MM.1S (cell line): ENCODE measurements at regions not wholly inside any gene's neighbourhood (a gene's known extent, or its start where the extent isn't known, plus 50 kb on each side); places are given as distances from the start of the nearest gene placed in this dataset.

Experiments used
- DNase-seq: peaks from one replicate; pipeline ENCODE4 v3.0.0-alpha.2; 2015
- H2AFZ ChIP-seq: fragments of 300-600 bp; sonication (generic); 2 replicates; pipeline ENCODE4 v1.6.0; 2016; ENCODE audit warnings: antibody characterized with exemption, low read length
- H3F3A ChIP-seq: fragments of 300-600 bp; sonication (generic); 2 replicates; pipeline ENCODE4 v1.6.1; 2016; ENCODE audit warnings: mild to moderate bottlenecking, antibody characterized with exemption, low read length, moderate library complexity, mixed read lengths; ENCODE audit not compliant: insufficient read depth
- H3K27ac ChIP-seq: fragments of 300-600 bp; sonication (generic); 2 replicates; pipeline ENCODE4 v1.5.1; 2016; ENCODE audit warnings: mild to moderate bottlenecking, low read length
- H3K27me3 ChIP-seq: fragments of 300-600 bp; sonication (generic); replicated peaks from 2 replicates; pipeline ENCODE4 v1.6.0; 2016; ENCODE audit warnings: low read length; ENCODE audit not compliant: insufficient read depth
- H3K36me3 ChIP-seq: fragments of 300-600 bp; sonication (generic); replicated peaks from 2 replicates; pipeline ENCODE4 v1.6.1; 2016; ENCODE audit warnings: mild to moderate bottlenecking, low read length, mixed read lengths; ENCODE audit not compliant: insufficient read depth
- H3K4me1 ChIP-seq: fragments of 300-600 bp; sonication (generic); 2 replicates; pipeline ENCODE4 v1.6.1; 2016; ENCODE audit warnings: low read length, mixed read lengths
- H3K4me2 ChIP-seq: fragments of 300-600 bp; sonication (generic); 2 replicates; pipeline ENCODE4 v1.6.0; 2016; ENCODE audit warnings: low read depth, low read length
- H3K4me3 ChIP-seq: fragments of 300-600 bp; sonication (generic); 2 replicates; pipeline ENCODE4 v1.5.1; 2016; ENCODE audit warnings: low read length, mixed read lengths
- H3K79me2 ChIP-seq: fragments of 300-600 bp; sonication (generic); 2 replicates; pipeline ENCODE4 v1.6.1; 2016; ENCODE audit warnings: mixed run types, low read length, mixed read lengths
- H3K9ac ChIP-seq: fragments of 300-600 bp; sonication (generic); 2 replicates; pipeline ENCODE4 v1.6.1; 2016; ENCODE audit warnings: low read length, mixed read lengths
- H3K9me2 ChIP-seq: fragments of 300-600 bp; sonication (generic); replicated peaks from 2 replicates; pipeline ENCODE4 v1.6.1; 2016; ENCODE audit warnings: mild to moderate bottlenecking, low read length, mixed read lengths; ENCODE audit not compliant: insufficient read depth
- H3K9me3 ChIP-seq: fragments of 300-600 bp; sonication (generic); replicated peaks from 2 replicates; pipeline ENCODE4 v1.6.1; 2016; ENCODE audit warnings: mild to moderate bottlenecking, low read length, mixed read lengths; ENCODE audit not compliant: insufficient read depth
- H4K20me1 ChIP-seq: fragments of 300-600 bp; sonication (generic); 2 replicates; pipeline ENCODE4 v1.6.1; 2016; ENCODE audit warnings: mild to moderate bottlenecking, low read length, moderate library complexity, mixed read lengths; ENCODE audit not compliant: insufficient read depth
- CTCF ChIP-seq: fragments of 300-600 bp; sonication (generic); IDR thresholded peaks from 2 replicates; pipeline ENCODE4 v1.5.1; 2016; ENCODE audit warnings: antibody characterized with exemption, low read length, mixed read lengths
- EZH2 ChIP-seq: fragments of 300-600 bp; sonication (generic); optimal IDR thresholded peaks from 2 replicates; pipeline ENCODE3; 2017; ENCODE audit warnings: low read depth, mild to moderate bottlenecking, antibody characterized with exemption, low read length, mixed read lengths
- EZH2phosphoT487 ChIP-seq: fragments of 300-600 bp; sonication (generic); IDR thresholded peaks from 2 replicates; pipeline ENCODE4 v1.6.1; 2018; ENCODE audit warnings: antibody characterized with exemption, low read length

GRCh38 chr5:104626122-104626521 is 1063.5 kb upstream of the NUDT12 start:
- Histone ChIP-seq H3K27ac (no peak overlapping the region), H3K4me2 (no peak overlapping the region), H3F3A (no peaks in the 10 kb centered on the region), H4K20me1 (no peaks in the 10 kb centered on the region), H3K4me1 (no peaks in the 10 kb centered on the region), H3K79me2 (no peaks in the 10 kb centered on the region), H3K9me2 (no peaks in the 10 kb centered on the region), H3K4me3 (no peak overlapping the region), H3K27me3 (no peaks in the 10 kb centered on the region), H2AFZ (no peak overlapping the region), H3K9ac (no peak overlapping the region), H3K9me3 (no peaks in the 10 kb centered on the region), H3K36me3 (no peaks in the 10 kb centered on the region)
- no peak for TF ChIP-seq CTCF
- TF ChIP-seq EZH2 = no peak
- no peak for TF ChIP-seq EZH2phosphoT487
- DNase-seq = no peak

- no peak overlapping the region for H3K9ac ChIP-seq
- TF ChIP-seq CTCF (no peak), EZH2phosphoT487 (no peak), EZH2 (no peak)
- DNase-seq = no peak
- H3K9me2 ChIP-seq = no peaks in the 10 kb centered on the region
- H3K4me3 ChIP-seq = no peak overlapping the region
- H3K27ac ChIP-seq = no peak overlapping the region
- H3K36me3 ChIP-seq = no peaks in the 10 kb centered on the region
- H3K4me1 ChIP-seq = no peaks in the 10 kb centered on the region
- no peak overlapping the region for H3K4me2 ChIP-seq
- no peaks in the 10 kb centered on the region for H4K20me1 ChIP-seq
- H3K27me3 ChIP-seq = no peaks in the 10 kb centered on the region
- no peak overlapping the region for H2AFZ ChIP-seq
- H3K79me2 ChIP-seq = no peaks in the 10 kb centered on the region
- no peaks in the 10 kb centered on the region for H3F3A ChIP-seq
- H3K9me3 ChIP-seq = no peaks in the 10 kb centered on the region
Observed at GRCh38 chr5:104612005-104612404, 1049.4 kb upstream of the NUDT12 start.

GRCh38 chr5:104611135-104611767 is 1048.7 kb upstream of the NUDT12 start:
- Histone ChIP-seq H3K9me3 (no peaks in the 10 kb centered on the region), H3K4me2 (no peak overlapping the region), H3K4me3 (no peak overlapping the region), H2AFZ (no peak overlapping the region), H3K27ac (no peak overlapping the region), H3K36me3 (no peaks in the 10 kb centered on the region), H4K20me1 (no peaks in the 10 kb centered on the region), H3K27me3 (no peaks in the 10 kb centered on the region), H3K9me2 (no peaks in the 10 kb centered on the region), H3F3A (no peaks in the 10 kb centered on the region), H3K79me2 (no peaks in the 10 kb centered on the region), H3K4me1 (no peaks in the 10 kb centered on the region), H3K9ac (no peak overlapping the region)
- TF ChIP-seq EZH2 = no peak
- no peak for TF ChIP-seq CTCF
- TF ChIP-seq EZH2phosphoT487 = no peak
- no peak for DNase-seq
